ENCODE measurements at regions not wholly inside any gene's neighbourhood (a gene's known extent, or its start where the extent isn't known, plus 50 kb on each side); places are given as distances from the start of the nearest gene placed in this dataset.

DNA sequence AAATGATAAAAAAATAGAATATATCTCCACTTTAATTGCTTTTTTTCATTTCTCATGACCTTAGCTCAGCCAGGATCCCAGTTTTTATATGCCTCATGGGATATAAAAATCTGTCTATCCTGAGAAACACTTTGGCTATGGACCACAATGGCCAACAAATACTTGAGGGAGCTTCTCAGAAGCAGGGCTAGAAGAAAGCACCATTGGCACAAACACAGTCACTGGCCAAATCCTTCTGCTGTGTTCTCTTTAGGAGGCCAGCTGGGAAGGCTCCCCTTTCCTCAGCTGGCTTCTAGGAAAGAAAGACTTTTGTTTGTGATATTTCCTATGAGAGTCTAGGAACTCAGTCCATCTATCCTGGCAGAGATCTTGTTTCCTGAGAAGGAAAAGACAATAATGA is 856.2 kb upstream of the GHITM start:
- TF ChIP-seq EZH2 (IDR thresholded peaks at IDR 0.05; ENCODE audit: low read length), result no peak
- TF ChIP-seq, protein P1, sequence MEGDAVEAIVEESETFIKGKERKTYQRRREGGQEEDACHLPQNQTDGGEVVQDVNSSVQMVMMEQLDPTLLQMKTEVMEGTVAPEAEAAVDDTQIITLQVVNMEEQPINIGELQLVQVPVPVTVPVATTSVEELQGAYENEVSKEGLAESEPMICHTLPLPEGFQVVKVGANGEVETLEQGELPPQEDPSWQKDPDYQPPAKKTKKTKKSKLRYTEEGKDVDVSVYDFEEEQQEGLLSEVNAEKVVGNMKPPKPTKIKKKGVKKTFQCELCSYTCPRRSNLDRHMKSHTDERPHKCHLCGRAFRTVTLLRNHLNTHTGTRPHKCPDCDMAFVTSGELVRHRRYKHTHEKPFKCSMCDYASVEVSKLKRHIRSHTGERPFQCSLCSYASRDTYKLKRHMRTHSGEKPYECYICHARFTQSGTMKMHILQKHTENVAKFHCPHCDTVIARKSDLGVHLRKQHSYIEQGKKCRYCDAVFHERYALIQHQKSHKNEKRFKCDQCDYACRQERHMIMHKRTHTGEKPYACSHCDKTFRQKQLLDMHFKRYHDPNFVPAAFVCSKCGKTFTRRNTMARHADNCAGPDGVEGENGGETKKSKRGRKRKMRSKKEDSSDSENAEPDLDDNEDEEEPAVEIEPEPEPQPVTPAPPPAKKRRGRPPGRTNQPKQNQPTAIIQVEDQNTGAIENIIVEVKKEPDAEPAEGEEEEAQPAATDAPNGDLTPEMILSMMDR (optimal IDR thresholded peaks at IDR 0.05 in 1 of 3, IDR thresholded peaks at IDR 0.05 in 1 of 3, conservative IDR thresholded peaks at IDR 0.05 in 1 of 3; ENCODE audit: extremely low read depth in 1 of 3, insufficient read depth in 2 of 3, low read length in 3 of 3), result no peak

Measured in keratinocyte (primary cell).